Large intestine (tissue), 3 donors: ENCODE measurements at regions not wholly inside any gene's neighbourhood (a gene's known extent, or its start where the extent isn't known, plus 50 kb on each side); places are given as distances from the start of the nearest gene placed in this dataset.
A peak's percentile ranks its signal among the peaks of the same experiment; 100 is the strongest.

Experiments used
- DNase-seq, 2 donors: peaks; one replicate each; pipeline versions ENCODE4 v3.0.0 to v3.0.0-alpha.2; 2013
- H3K27ac ChIP-seq: one replicate; pipeline ENCODE4 v1.5.1; 2013; ENCODE audit warnings: low read length
- H3K27me3 ChIP-seq: 2 replicates; pipeline ENCODE4 v1.6.1; 2013; ENCODE audit warnings: low read length; ENCODE audit not compliant: control insufficient read depth, insufficient read depth
- H3K36me3 ChIP-seq: 2 replicates; pipeline ENCODE4 v1.6.1; 2013; ENCODE audit warnings: low read length; ENCODE audit not compliant: control insufficient read depth, insufficient read depth
- H3K4me1 ChIP-seq: one replicate; pipeline ENCODE4 v1.6.1; 2013; ENCODE audit warnings: low read length; ENCODE audit not compliant: control insufficient read depth, insufficient read depth
- H3K4me3 ChIP-seq: one replicate; pipeline ENCODE4 v1.5.1; 2013; ENCODE audit warnings: low read length
- H3K9me3 ChIP-seq: one replicate; pipeline ENCODE4 v1.6.1; 2013; ENCODE audit warnings: mild to moderate bottlenecking, low read depth, low read length, moderate library complexity; ENCODE audit not compliant: control insufficient read depth
- WGBS: methylation state at CpG from one replicate; pipeline ENCODE4 v1.1.5; 2013; ENCODE audit warnings: low lambda C conversion rate; ENCODE audit not compliant: insufficient coverage; 5-methylcytosine and 5-hydroxymethylcytosine counted together

DNA sequence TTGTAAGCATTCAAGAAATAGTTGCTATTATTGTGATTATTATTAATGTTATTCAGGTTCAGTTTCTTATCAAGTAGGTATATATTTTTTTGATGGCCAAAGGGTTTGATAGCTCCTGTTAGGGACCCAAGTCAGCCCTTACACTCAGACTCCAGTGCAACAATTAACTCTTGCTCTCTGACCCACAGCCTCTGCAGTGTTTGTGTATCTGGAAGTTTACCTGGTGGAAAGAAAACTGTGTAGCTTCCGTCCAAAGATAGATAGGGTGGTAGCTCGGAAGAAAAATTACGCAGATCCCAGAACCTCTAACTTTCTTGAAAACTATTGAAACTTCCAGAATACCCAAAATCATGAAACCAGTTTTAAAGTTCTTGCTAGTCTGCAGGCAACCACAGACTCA is 58.6 kb upstream of the IGFBP2 start:
- DNase-seq, result no peak
- Histone ChIP-seq H3K36me3 (no peaks in the 10 kb centered on the region), H3K27me3 (peaks cover 3% of the 10 kb centered on the region), H3K4me3 (no peak overlapping the region), H3K4me1 (no peaks in the 10 kb centered on the region), H3K27ac (no peak overlapping the region), H3K9me3 (no peaks in the 10 kb centered on the region)
- no CpG with 5 or more reads among the region's 3 CpGs for WGBS

DNA sequence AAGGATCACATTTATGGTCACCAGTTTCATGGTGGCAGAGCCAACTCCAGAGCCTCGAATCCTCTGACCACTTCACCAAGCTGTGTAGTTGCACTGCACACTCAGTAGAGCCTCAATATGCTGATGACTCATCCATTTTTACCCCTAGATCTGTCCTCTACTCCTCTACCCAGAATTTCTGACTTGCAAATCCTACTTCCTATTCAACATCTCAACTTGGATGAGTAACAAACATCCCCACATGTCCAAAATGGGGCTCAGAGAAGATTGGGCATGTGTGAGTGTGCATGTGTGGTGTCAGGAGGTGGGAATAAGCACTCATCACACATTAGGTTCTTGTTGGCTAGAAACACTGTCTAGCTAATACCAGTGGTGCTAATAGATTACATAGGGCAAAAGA is 57.8 kb upstream of the IGFBP2 start:
- H3K4me3 ChIP-seq, result no peak overlapping the region
- no peak overlapping the region for H3K27ac ChIP-seq
- H3K9me3 ChIP-seq, result no peaks in the 10 kb centered on the region
- no peaks in the 10 kb centered on the region for H3K4me1 ChIP-seq
- WGBS, result no CpG with 5 or more reads among the region's 1 CpG
- H3K36me3 ChIP-seq, result no peaks in the 10 kb centered on the region
- no peak for DNase-seq
- peaks cover 3% of the 10 kb centered on the region for H3K27me3 ChIP-seq

DNA sequence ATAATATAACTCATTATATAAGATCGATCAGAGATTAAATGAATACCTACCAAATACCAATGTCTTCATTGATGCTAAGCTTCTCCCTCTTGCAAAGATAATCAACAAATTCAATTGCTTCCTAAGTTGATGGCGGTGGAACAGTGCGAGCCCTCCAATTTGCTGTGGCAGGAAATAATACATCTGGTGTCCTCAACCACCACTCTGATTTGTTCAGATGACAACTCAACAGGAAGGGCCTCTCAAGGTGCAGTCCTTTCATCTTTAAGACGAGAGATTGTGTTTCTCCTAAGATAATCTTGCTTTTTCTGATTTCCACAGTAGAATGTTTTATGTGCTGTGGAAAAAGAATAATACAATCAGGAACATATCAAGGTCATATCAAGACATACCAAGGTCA is 56.6 kb upstream of the IGFBP2 start:
- Histone ChIP-seq H3K4me1 (no peaks in the 10 kb centered on the region), H3K27me3 (peaks cover 3% of the 10 kb centered on the region), H3K27ac (no peak overlapping the region), H3K9me3 (no peaks in the 10 kb centered on the region), H3K36me3 (no peaks in the 10 kb centered on the region), H3K4me3 (no peak overlapping the region)
- no CpG with 5 or more reads among the region's 4 CpGs for WGBS
- DNase-seq, result no peak

DNA sequence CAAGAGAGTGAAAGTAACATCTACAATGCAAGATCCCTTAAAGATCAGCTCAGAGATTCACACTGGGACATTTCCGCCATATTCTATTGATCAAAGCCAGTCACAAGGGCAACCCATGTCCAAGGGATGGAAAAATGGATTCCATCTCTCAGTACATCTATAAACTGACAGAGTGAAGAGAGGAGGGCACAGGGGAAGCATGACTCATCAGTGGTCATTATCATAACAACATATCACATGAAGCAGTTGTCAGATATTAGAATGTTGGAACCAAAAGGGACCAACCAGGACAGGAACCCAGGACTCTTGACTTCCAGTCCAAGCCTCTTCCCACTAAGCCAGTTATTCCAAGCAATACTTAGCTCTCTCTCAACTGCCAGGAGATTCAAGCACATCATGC is 54.9 kb upstream of the IGFBP2 start:
- Histone ChIP-seq H3K27ac (no peak overlapping the region), H3K4me1 (peaks cover 5% of the 10 kb centered on the region), H3K4me3 (no peak overlapping the region), H3K9me3 (no peaks in the 10 kb centered on the region), H3K27me3 (peaks cover 4% of the 10 kb centered on the region), H3K36me3 (no peaks in the 10 kb centered on the region)
- no CpG with 5 or more reads among the region's 1 CpG for WGBS
- no peak for DNase-seq

DNA sequence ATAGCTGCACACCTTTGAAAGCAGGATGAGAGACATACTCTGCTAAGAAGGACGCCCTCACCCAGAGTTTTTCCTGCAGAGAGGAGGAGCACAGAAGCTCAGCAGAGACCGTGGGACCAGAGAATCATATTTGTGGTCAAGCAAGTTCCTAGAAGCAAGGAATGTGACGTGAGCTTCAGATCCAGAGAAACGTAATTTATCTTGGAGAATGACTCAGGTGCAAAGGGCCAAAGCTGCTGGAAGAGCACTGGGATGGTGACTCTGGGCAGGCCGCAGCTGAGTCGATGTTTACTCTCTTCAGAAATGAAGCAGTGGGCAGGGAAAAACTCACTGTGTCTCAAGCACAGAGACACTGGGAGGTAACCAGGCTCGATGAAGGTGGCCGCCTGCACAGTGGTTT is 50.1 kb upstream of the IGFBP2 start:
- no peak overlapping the region for H3K27ac ChIP-seq
- no peak overlapping the region for H3K4me3 ChIP-seq
- H3K36me3 ChIP-seq, result no peaks in the 10 kb centered on the region
- peak; percentile 38 to 78 for DNase-seq
- peaks cover 13% of the 10 kb centered on the region for H3K27me3 ChIP-seq
- no peaks in the 10 kb centered on the region for H3K9me3 ChIP-seq
- H3K4me1 ChIP-seq, result peaks cover 5% of the 10 kb centered on the region
- WGBS, result 20% methylated on average over 2 of the region's 8 CpGs
